HG02981 (cell line): ENCODE measurements at regions not wholly inside any gene's neighbourhood (a gene's known extent, or its start where the extent isn't known, plus 50 kb on each side); places are given as distances from the start of the nearest gene placed in this dataset.
"Not testable (repeated sequence)": the region's sequence is repeated elsewhere in the genome, so short reads cannot be mapped to it uniquely, and the experiment has no call there.

ENCODE experiments used
- ATAC-seq: cut with Tn5 transposase; IDR thresholded peaks from one replicate; pipeline ENCODE4 v1.9.1; 2021; ENCODE audit warnings: mild to moderate bottlenecking, moderate library complexity; ENCODE audit not compliant: unreplicated experiment

GRCh38 chrX:106493210-106493816, 118.5 kb upstream of the RADX start:
- ATAC-seq: not testable (repeated sequence)

- ATAC-seq: no peak
These were observed 112.3 kb upstream of the RADX start for GRCh38 chrX:106499473-106499872.

GRCh38 chrX:106510713-106511403, 100.9 kb upstream of the RADX start:
- ATAC-seq: no peak
